ENCODE measurements at regions not wholly inside any gene's neighbourhood (a gene's known extent, or its start where the extent isn't known, plus 50 kb on each side); places are given as distances from the start of the nearest gene placed in this dataset.

DNA sequence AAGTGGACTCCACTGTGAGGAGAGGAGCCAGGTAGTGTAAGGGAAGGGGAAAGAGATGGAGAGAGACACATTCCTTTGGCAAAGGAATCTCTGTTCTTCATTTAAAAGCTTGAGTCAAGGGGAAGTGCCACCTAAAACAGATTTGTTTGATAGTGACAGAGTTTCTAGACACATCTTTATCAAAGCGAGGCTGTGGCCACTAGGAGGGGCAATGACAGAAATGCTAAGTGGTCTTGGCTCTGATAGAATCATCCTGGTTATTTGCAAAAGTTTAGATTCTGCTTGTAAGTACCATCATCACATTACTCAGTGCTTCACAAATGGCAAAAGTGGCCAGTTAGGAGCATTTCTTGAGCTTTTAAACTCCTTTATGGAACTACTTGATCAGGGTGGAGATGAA lies 261.4 kb downstream of the CNTN3 start:
- H3K23ac ChIP-seq (ENCODE audit: insufficient read length, low read depth, low read length) = no peak overlapping the region
- no peak overlapping the region for H2BK120ac ChIP-seq (ENCODE audit: low read depth, low read length, poor library complexity, severe bottlenecking)
- no peak overlapping the region for H3K14ac ChIP-seq (ENCODE audit: insufficient read depth, low read length)
- H2BK15ac ChIP-seq (ENCODE audit: low read depth, low read length) = no peak overlapping the region
- H3T11ph ChIP-seq (ENCODE audit: low read length) = no peak overlapping the region
- no peaks in the 10 kb centered on the region for H3K4me1 ChIP-seq (ENCODE audit: insufficient read depth, low read length)
- Mint-ChIP-seq H3K36me3 (ENCODE audit: insufficient read depth in 1 of 3, low read depth in 3 of 3) (no peaks in the 10 kb centered on the region), H3K4me1 (no peaks in the 10 kb centered on the region), H3K4me3 (no peak overlapping the region), H3K27me3 (ENCODE audit: low read depth) (no peaks in the 10 kb centered on the region), H3K9me3 (no peaks in the 10 kb centered on the region), H3K27ac (no peak overlapping the region)
- H3K4me2 ChIP-seq (ENCODE audit: insufficient read depth, insufficient read length, low read length) = no peak overlapping the region
- H4K5ac ChIP-seq (ENCODE audit: insufficient read length, low read depth, low read length) = no peak overlapping the region
- H4K8ac ChIP-seq (replicated peaks; ENCODE audit: insufficient read length, low read depth, low read length) = no peak overlapping the region
- no peak overlapping the region for H2BK20ac ChIP-seq (ENCODE audit: low read depth, low read length, poor library complexity, severe bottlenecking)
- H3K56ac ChIP-seq (ENCODE audit: insufficient read length, low read depth, low read length) = no peak overlapping the region
- H3K27ac ChIP-seq (ENCODE audit: insufficient read length, low read depth, low read length) = no peak overlapping the region
- H3K9ac ChIP-seq (ENCODE audit: extremely low read depth, insufficient read length, low read length) = no peak overlapping the region
- no peak overlapping the region for H2AFZ ChIP-seq (ENCODE audit: low read length)
- H2BK5ac ChIP-seq (ENCODE audit: insufficient read length, low read length) = no peak overlapping the region
- no peak overlapping the region for H2BK12ac ChIP-seq (ENCODE audit: insufficient read length, low read depth, low read length)
- peak; percentile 28 for DNase-seq
- no peaks in the 10 kb centered on the region for H3K79me2 ChIP-seq (ENCODE audit: insufficient read depth, low read length)
- no peak overlapping the region for H4K91ac ChIP-seq (ENCODE audit: insufficient read length, low read depth, low read length)
- H3K9me3 ChIP-seq (ENCODE audit: control insufficient read depth, low read depth, low read length) = no peaks in the 10 kb centered on the region
- H3K18ac ChIP-seq (ENCODE audit: insufficient read length, low read depth, low read length) = no peak overlapping the region
- H3K27me3 ChIP-seq (ENCODE audit: insufficient read depth, low read length) = no peaks in the 10 kb centered on the region
- WGBS (ENCODE audit: extremely low coverage, insufficient read length, low lambda C conversion rate) = no CpG with 5 or more reads among the region's 1 CpG
- no peaks in the 10 kb centered on the region for H3K79me1 ChIP-seq (ENCODE audit: insufficient read depth, low read depth, low read length, poor library complexity, severe bottlenecking)
- H2AK5ac ChIP-seq (ENCODE audit: insufficient read length, low read length) = no peak overlapping the region
- TF ChIP-seq, protein P1, sequence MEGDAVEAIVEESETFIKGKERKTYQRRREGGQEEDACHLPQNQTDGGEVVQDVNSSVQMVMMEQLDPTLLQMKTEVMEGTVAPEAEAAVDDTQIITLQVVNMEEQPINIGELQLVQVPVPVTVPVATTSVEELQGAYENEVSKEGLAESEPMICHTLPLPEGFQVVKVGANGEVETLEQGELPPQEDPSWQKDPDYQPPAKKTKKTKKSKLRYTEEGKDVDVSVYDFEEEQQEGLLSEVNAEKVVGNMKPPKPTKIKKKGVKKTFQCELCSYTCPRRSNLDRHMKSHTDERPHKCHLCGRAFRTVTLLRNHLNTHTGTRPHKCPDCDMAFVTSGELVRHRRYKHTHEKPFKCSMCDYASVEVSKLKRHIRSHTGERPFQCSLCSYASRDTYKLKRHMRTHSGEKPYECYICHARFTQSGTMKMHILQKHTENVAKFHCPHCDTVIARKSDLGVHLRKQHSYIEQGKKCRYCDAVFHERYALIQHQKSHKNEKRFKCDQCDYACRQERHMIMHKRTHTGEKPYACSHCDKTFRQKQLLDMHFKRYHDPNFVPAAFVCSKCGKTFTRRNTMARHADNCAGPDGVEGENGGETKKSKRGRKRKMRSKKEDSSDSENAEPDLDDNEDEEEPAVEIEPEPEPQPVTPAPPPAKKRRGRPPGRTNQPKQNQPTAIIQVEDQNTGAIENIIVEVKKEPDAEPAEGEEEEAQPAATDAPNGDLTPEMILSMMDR (conservative IDR thresholded peaks at IDR 0.05) = peak; percentile 60
- no peak overlapping the region for H3K4ac ChIP-seq (ENCODE audit: low read depth, low read length)
- H3K23me2 ChIP-seq (ENCODE audit: insufficient read length, low read depth, low read length, poor library complexity, severe bottlenecking) = no peaks in the 10 kb centered on the region
- no peaks in the 10 kb centered on the region for H4K20me1 ChIP-seq (ENCODE audit: control insufficient read depth, insufficient read depth, insufficient read length)

Data from H9 (cell line).